OCI-LY1 (cell line): ENCODE measurements at regions not wholly inside any gene's neighbourhood (a gene's known extent, or its start where the extent isn't known, plus 50 kb on each side); places are given as distances from the start of the nearest gene placed in this dataset.

Experiments used
- CTCF ChIP-seq: fragments of 200-600 bp; sonication (generic), shearing (Covaris generic); IDR thresholded peaks from 2 replicates; pipeline ENCODE4 v1.5.1; 2017; ENCODE audit warnings: mild to moderate bottlenecking, antibody characterized with exemption, low read length, moderate library complexity, mixed read lengths
- EZH2 ChIP-seq: fragments of 200-600 bp; sonication (generic), shearing (Covaris generic); IDR thresholded peaks from 2 replicates; pipeline ENCODE4 v1.8.0; 2017; ENCODE audit warnings: borderline replicate concordance, mixed run types, mild to moderate bottlenecking, antibody characterized with exemption, low read length, moderate library complexity, mixed read lengths

GRCh38 chr3:193829781-193830180 lies 236.8 kb downstream of the OPA1 start:
- TF ChIP-seq CTCF, result no peak
- TF ChIP-seq EZH2, result no peak
